ENCODE measurements at regions not wholly inside any gene's neighbourhood (a gene's known extent, or its start where the extent isn't known, plus 50 kb on each side); places are given as distances from the start of the nearest gene placed in this dataset.

DNA sequence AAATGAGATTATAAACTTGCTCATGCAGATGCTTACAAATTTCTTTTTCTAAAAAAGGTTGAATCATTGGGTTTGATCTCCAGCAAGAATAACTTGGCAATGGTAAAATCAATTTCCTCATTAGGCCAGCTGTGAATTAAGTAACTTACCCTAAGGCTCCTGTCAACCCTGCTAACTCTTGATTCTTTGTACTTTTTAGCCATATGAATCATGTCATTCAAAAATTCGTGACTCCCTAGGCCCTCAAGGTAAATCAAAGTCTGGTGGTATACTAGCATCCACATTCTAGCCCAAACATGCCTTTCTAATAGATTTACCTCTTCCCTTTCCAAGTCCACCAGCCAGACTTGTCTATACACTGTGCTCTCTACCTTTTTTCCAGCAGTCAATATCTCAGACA lies 420.8 kb upstream of the BRINP1 start:
- no peak for TF ChIP-seq GATA2 (IDR thresholded peaks at IDR 0.05; ENCODE audit: low read depth, low read length)
- TF ChIP-seq GATA3 (IDR thresholded peaks at IDR 0.05; ENCODE audit: low read depth, low read length): no peak

DNA sequence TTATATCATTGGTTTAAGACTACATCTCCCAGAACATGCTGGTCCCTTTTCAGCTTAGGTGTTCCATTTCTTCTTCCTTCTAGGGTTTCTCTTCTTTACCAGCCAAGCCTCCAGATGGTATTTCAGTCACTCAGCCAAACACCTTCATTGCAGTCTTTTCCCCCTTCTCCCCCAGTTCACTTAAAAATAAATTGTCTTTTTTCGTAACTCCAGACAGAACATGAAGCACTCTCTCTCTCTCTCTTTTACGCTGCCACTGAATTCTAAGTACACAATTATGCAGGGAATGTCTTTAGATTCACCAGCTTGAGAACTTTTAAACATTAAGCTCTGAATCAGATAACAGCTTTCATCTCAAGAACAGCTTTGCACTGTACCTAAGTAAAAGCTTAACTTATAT lies 419.7 kb upstream of the BRINP1 start:
- no peak for TF ChIP-seq GATA3 (IDR thresholded peaks at IDR 0.05; ENCODE audit: low read depth, low read length)
- TF ChIP-seq GATA2 (IDR thresholded peaks at IDR 0.05; ENCODE audit: low read depth, low read length): no peak

DNA sequence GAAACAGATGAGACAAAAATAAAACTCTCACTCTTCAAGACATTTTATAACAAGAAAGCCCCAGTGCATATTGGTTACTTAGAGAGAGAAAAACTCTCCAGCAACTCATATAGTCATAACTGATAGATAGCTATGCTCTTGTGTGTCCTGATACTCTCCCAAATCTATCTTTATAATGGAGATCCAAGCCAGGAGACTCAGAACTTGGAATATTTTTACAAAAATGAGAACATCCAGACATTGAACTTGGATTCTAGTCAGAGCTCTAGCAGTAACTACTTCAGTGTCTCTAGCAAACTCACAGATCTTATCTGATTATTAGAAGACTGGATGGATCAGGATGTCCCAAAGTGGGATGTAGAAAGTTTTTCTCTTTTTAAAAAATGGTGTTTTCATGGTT lies 412.7 kb upstream of the BRINP1 start:
- TF ChIP-seq GATA2 (IDR thresholded peaks at IDR 0.05; ENCODE audit: low read depth, low read length): no peak
- TF ChIP-seq GATA3 (IDR thresholded peaks at IDR 0.05; ENCODE audit: low read depth, low read length): no peak

DNA sequence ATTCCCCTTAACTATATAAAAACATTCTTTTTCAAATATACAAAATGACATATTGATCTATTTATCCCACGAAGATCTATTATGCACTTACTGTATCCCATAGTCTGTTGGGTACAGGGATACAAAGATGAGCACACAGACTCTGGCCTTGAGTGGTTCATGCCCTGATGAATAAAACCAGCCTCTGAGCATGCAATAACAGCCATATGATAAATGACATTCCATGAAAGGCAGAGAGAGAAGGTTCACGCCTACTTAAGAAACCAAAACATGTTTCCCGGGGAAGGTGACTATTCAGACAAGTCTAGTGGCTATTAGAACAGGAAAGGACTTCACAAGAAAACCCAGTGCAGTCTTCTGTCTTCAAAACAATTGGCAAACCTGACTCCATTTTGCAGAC lies 406.2 kb upstream of the BRINP1 start:
- no peak for TF ChIP-seq GATA3 (IDR thresholded peaks at IDR 0.05; ENCODE audit: low read depth, low read length)
- no peak for TF ChIP-seq GATA2 (IDR thresholded peaks at IDR 0.05; ENCODE audit: low read depth, low read length)

DNA sequence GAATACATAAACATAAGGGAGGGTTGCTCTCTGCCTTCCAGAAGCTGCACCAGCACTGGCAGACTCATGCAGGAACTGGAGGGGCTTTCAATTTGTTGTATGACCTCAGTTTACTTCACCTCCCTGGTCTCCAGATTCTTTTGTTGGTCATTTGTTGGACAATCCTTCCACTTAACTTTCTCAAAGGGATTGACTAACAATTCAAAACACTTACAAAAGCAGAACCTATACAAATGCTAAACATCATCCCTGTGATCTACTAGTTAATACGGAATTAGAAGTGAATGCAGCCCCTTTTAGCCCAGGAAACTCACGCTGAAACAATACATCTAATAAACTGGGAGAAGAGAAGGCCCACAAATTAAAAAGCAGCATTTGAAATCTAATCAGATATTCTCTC lies 404.6 kb upstream of the BRINP1 start:
- TF ChIP-seq GATA2 (IDR thresholded peaks at IDR 0.05; ENCODE audit: low read depth, low read length): no peak
- no peak for TF ChIP-seq GATA3 (IDR thresholded peaks at IDR 0.05; ENCODE audit: low read depth, low read length)

DNA sequence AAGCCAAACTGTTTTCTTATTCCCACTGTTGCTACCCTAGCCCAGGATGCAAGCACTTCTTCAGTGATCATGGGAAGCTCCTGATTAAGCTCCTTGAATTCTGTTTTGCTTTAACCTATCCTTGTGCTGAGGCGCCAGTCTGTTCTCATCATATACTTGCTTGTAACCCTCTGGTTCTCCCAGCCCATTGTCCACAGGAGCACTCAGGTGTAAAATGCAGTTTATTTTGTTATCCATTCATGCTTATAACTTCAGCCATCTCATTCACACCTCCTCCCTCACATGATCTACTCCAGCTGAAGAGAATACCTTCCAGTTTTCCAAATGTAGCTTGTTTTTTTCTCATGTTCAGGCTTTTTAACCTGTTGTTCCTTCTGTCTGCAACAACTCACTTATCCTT lies 402.1 kb upstream of the BRINP1 start:
- TF ChIP-seq GATA3 (IDR thresholded peaks at IDR 0.05; ENCODE audit: low read depth, low read length) (no peak), GATA2 (IDR thresholded peaks at IDR 0.05; ENCODE audit: low read depth, low read length) (no peak)

DNA sequence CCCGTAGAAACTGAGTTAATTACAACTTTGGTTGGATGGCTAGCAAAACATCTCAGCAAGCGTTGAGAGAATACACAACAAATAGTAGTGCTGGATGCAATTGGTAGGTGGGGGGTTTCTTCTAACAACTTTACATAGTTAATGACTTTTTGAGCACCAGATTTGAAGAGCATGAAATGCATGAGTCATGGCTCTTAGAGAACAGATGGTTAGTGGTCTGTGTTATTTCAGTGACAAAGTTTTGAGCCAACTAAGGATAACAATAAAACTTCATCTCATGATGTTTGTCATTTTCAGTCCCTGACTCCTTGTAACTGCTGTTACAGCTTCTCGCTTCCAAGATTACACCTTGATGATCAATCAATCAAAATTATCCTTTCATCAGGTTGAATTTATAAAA lies 399.0 kb upstream of the BRINP1 start:
- TF ChIP-seq GATA2 (IDR thresholded peaks at IDR 0.05; ENCODE audit: low read depth, low read length): no peak
- no peak for TF ChIP-seq GATA3 (IDR thresholded peaks at IDR 0.05; ENCODE audit: low read depth, low read length)

DNA sequence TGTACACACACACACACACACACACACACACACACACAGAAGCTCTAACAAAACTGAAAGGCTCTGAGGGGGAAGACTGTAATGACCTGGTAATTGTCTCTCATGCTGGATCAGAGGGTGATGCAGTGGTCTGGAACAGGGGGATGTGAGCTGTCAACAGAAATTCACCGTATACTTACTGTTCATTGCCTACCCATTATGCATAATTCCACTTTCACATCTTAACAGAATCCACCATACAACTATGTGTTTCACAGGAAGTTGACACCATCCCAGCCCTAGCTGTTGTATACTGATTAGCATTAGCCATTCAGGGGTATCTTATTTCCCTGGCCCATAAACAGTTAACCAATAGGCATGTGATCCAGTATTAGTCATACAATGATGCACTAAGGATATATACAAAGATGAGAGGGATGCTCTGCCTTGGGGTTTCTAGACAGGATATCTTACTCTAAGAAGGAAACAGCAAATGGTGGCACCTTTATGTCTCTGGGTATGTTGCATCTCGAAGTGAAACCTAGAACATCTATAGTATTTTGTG lies 396.5 kb upstream of the BRINP1 start:
- TF ChIP-seq GATA2 (IDR thresholded peaks at IDR 0.05; ENCODE audit: low read depth, low read length) (no peak), GATA3 (IDR thresholded peaks at IDR 0.05; ENCODE audit: low read depth, low read length) (no peak)

DNA sequence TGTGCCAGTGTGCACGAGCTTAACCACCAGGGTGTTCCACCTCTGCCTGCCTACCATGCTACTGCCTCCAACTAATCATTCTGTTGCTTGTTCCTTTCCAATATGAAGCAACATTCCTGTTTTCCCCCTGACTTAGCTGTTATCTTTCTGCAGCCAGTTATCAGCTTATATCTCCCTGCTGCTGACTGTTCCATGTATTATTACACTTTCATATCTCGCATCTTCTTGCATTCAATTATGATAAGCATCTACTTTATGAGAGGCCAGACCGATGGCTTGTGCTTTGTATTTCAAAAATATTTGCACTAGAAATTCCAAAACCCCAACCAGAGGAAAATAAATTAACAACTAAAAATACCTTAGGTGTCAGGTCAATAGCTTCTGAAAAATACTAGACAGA lies 394.0 kb upstream of the BRINP1 start:
- peak; percentile 88 for TF ChIP-seq GATA2 (IDR thresholded peaks at IDR 0.05; ENCODE audit: low read depth, low read length)
- TF ChIP-seq GATA3 (IDR thresholded peaks at IDR 0.05; ENCODE audit: low read depth, low read length): peak; percentile 89

DNA sequence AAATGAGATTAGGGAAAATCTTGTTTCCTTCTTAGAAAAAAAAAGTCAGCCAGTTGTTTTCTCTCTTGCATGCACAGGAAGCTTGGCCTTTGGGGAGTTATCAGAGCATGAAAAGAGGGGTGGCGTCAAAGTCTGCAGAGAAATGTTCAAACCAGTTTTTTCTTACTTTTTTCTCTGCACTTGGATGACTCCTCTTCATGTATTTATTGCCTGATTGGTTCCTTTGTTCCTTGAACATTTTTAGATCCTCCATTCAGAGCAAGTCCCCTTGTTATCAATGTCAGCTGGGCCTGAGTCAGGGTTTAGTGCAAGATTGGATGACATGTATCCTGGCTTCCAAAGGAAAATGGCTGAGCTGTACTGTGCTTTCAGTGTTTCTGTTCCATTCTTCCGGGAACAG lies 392.6 kb upstream of the BRINP1 start:
- no peak for TF ChIP-seq GATA3 (IDR thresholded peaks at IDR 0.05; ENCODE audit: low read depth, low read length)
- TF ChIP-seq GATA2 (IDR thresholded peaks at IDR 0.05; ENCODE audit: low read depth, low read length): no peak

DNA sequence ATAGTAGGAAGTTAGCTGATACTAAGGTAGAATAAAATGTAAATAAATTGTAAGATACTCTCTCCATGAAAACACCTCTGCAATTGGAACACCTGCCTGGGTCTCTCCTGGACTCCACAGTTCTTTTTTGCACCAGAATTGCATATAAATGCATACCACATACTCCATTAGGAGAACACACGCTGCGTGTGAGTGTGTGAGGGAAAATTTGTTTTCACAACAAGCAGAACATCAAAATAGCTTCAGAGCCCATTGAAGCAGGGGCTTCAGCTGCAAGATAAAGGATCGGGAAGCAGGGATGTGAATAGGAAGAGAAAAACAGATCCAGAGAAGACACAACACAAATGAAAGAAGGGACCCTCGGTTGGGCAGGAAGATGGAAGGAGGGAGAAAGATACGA lies 389.8 kb upstream of the BRINP1 start:
- TF ChIP-seq GATA3 (IDR thresholded peaks at IDR 0.05; ENCODE audit: low read depth, low read length) (no peak), GATA2 (IDR thresholded peaks at IDR 0.05; ENCODE audit: low read depth, low read length) (no peak)

DNA sequence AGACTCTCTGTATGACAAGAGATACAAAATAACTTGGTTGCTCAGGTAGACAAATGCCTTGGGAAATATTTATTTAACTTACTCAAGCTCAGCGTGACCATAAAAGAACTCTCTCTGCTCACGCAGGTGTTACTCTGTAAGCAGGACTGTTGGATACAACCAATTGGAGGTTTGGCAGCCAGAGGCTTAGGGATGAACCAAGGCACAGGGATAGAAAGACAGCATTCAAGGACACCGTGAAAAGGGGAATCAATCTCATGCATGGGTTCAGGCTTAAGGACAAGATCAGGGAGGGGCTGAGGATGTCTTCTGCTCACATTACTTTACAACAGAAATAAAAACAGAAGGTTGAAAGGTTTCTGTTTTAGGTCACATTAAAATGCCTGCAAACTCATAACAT lies 389.0 kb upstream of the BRINP1 start:
- TF ChIP-seq GATA2 (IDR thresholded peaks at IDR 0.05; ENCODE audit: low read depth, low read length): no peak
- TF ChIP-seq GATA3 (IDR thresholded peaks at IDR 0.05; ENCODE audit: low read depth, low read length): no peak

DNA sequence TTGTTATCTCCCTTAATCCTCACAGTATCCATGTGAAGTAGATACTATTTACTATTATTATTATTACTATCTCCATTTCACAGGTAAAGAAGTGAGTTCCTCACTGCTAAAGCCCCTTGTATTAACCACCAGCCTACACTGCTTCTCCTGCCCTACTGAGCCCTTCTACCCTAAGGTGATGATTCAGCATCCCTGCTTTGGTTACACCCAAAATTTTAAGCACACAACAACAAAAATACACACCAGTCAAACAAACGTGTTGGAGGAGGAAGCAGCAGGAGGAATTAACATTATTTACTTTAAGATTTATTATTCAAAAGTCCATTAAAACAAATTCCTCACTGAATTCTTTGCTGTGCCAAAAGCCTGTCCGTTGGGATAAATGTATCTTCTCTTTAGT lies 370.2 kb upstream of the BRINP1 start:
- TF ChIP-seq GATA2 (IDR thresholded peaks at IDR 0.05; ENCODE audit: low read depth, low read length): no peak
- no peak for TF ChIP-seq GATA3 (IDR thresholded peaks at IDR 0.05; ENCODE audit: low read depth, low read length)

DNA sequence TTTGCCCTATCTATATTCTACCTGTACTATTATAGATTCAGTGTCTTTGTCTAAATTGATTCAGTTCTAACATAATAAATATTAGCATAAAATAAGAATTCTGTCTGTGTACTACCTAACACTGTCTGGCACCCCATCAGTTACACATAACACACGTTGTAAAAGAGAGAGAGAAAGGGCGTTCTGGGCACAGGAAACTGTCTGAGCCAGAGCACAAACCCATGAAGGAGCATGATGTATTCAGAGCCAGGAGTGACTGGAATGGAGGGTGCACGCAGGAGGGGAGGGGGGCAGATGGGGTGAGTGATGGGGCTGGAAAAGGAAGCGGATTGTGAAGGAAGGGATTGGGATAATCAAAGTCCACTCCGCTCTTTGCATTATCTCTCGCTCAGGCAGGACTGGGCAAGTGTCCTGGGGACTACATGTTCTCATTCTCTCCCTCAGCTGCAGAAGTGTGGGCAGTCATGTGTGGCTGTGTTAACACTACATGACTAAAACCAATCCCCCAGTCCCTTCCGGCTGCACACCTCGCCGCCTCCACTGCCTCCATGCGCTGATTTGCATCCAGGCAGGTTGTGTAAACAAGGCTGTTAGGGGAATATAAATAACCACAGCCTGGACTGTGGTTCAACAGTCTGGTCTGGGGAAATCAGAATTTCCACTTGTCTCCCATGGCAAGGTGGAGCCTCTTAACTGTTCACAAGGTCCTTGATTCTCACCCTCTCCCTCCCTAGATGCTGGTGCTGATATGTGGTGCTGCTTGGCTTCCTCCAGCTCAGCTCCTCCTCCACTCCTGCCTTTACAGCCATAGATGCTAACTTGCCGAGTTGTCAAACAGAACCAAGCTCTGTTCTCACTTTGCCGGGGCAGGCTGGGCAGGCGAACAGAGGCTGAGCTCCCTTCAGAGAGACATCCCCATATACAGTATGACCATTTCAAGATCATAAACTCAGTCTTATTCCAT lies 367.5 kb upstream of the BRINP1 start:
- TF ChIP-seq GATA2 (IDR thresholded peaks at IDR 0.05; ENCODE audit: low read depth, low read length) (no peak), GATA3 (IDR thresholded peaks at IDR 0.05; ENCODE audit: low read depth, low read length) (no peak)

DNA sequence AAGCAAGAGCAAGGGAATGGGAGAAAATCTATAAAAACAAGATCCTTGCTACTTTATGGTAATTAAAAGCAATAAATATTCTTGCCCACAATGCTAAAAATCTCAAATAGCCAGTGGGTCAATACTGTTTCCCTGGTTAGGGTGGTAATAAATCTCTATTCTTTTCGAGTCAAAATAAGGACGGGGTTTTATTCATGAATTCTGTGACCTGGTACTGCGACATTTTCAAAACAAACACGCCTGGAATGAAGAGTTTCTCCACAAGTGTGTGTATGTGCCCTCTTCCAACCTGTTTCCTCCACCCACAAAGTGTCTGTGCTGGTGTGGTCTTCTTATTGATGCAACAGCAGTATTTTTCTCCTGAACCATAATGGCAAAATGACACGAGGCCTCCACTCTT lies 358.8 kb upstream of the BRINP1 start:
- TF ChIP-seq GATA3 (IDR thresholded peaks at IDR 0.05; ENCODE audit: low read depth, low read length): no peak
- TF ChIP-seq GATA2 (IDR thresholded peaks at IDR 0.05; ENCODE audit: low read depth, low read length): no peak

Data from SH-SY5Y (cell line).